PC-3 (cell line): ENCODE measurements at regions not wholly inside any gene's neighbourhood (a gene's known extent, or its start where the extent isn't known, plus 50 kb on each side); places are given as distances from the start of the nearest gene placed in this dataset.

Experiments
- ATAC-seq: fragments of 200-7000 bp; cut with Tn5 transposase; 2 replicates; pipeline ENCODE4 v1.9.1; 2020; ENCODE audit warnings: mild to moderate bottlenecking, moderate library complexity
- BruUV-seq: library from RNA; stranded (reverse); fragments of 400-500 nt; replicated peaks from 2 replicates; lab custom pipeline; 2021; lab: Mats Ljungman, UMichigan
- CTCF ChIA-PET: fragments of 300-600 bp; sonication (Branson Sonifier 250); formaldehyde crosslinking; loops from one replicate; lab custom pipeline; 2022; ENCODE audit warnings: antibody characterized with exemption; lab: Charles Lee
- POLR2A ChIA-PET: fragments of 300-600 bp; sonication (Branson Sonifier 250); formaldehyde crosslinking; loops from one replicate; lab custom pipeline; 2022; ENCODE audit warnings: antibody characterized with exemption; ENCODE audit not compliant: unreplicated experiment; lab: Charles Lee
- DNase-seq: peaks from one replicate; pipeline ENCODE4 v3.0.0-alpha.2; 2015
- H2AFZ ChIP-seq: fragments of 300-600 bp; sonication (generic); 2 replicates; pipeline ENCODE4 v1.6.0; 2016; ENCODE audit warnings: antibody characterized with exemption, low read length
- H3F3A ChIP-seq: fragments of 300-600 bp; sonication (generic); one replicate; pipeline ENCODE4 v1.6.0; 2017; ENCODE audit warnings: antibody characterized with exemption, low read length, control low read depth, mild to moderate bottlenecking; ENCODE audit not compliant: unreplicated experiment
- H3K27ac ChIP-seq: fragments of 300-600 bp; sonication (generic); 2 replicates; pipeline ENCODE4 v1.5.1; 2016; ENCODE audit warnings: mild to moderate bottlenecking, low read length
- H3K27me3 ChIP-seq: fragments of 300-600 bp; sonication (generic); 2 replicates; pipeline ENCODE4 v1.6.1; 2016; ENCODE audit warnings: low read length, mixed read lengths
- H3K36me3 ChIP-seq: fragments of 300-600 bp; sonication (generic); 2 replicates; pipeline ENCODE4 v1.6.1; 2016; ENCODE audit warnings: low read depth, mixed run types, low read length, mixed read lengths
- H3K4me1 ChIP-seq: fragments of 300-600 bp; sonication (generic); 2 replicates; pipeline ENCODE4 v1.5.1; 2016; ENCODE audit warnings: low read length; ENCODE audit not compliant: insufficient read depth
- H3K4me2 ChIP-seq: fragments of 300-600 bp; sonication (generic); 2 replicates; pipeline ENCODE4 v1.6.0; 2016; ENCODE audit warnings: low read length
- H3K4me3 ChIP-seq: fragments of 300-600 bp; sonication (generic); 2 replicates; pipeline ENCODE4 v1.5.1; 2016; ENCODE audit warnings: mild to moderate bottlenecking, low read length, mixed read lengths
- H3K79me2 ChIP-seq: fragments of 300-600 bp; sonication (generic); 2 replicates; pipeline ENCODE4 v1.6.1; 2017; ENCODE audit warnings: low read length, mixed read lengths
- H3K9ac ChIP-seq: fragments of 300-600 bp; sonication (generic); 2 replicates; pipeline ENCODE4 v1.6.0; 2016; ENCODE audit warnings: mild to moderate bottlenecking, low read length
- H3K9me2 ChIP-seq: fragments of 300-600 bp; sonication (generic); replicated peaks from 2 replicates; pipeline ENCODE4 v1.6.1; 2016; ENCODE audit warnings: mixed run types, low read length, mixed read lengths
- H3K9me3 ChIP-seq: fragments of 300-600 bp; sonication (generic); 2 replicates; pipeline ENCODE4 v1.6.1; 2016; ENCODE audit warnings: low read length, mixed read lengths
- H4K20me1 ChIP-seq: fragments of 300-600 bp; sonication (generic); 2 replicates; pipeline ENCODE4 v1.6.1; 2016; ENCODE audit warnings: low read length, mixed read lengths
- EZH2 ChIP-seq: fragments of 300-600 bp; sonication (generic); IDR thresholded peaks from one replicate; pipeline ENCODE4 v1.6.1; 2017; ENCODE audit warnings: antibody characterized with exemption, mild to moderate bottlenecking, low read length; ENCODE audit not compliant: unreplicated experiment
- EZH2phosphoT487 ChIP-seq: fragments of 300-600 bp; sonication (generic); IDR thresholded peaks from 2 replicates; pipeline ENCODE4 v1.6.1; 2018; ENCODE audit warnings: mild to moderate bottlenecking, antibody characterized with exemption, low read length, borderline replicate concordance
- intact Hi-C: fragments of 100-400 bp; cut with micrococcal nuclease; formaldehyde crosslinking; loops from 2 replicates; pipeline ENCODE4 v1.9.0; 2023
- TF ChIP-seq, protein P1 (sequence below): fragments of 300-600 bp; sonication (generic); conservative IDR thresholded peaks from 2 replicates; pipeline ENCODE4 v1.5.1; 2017; ENCODE audit warnings: antibody characterized with exemption, low read depth, mild to moderate bottlenecking, low read length

DNA sequence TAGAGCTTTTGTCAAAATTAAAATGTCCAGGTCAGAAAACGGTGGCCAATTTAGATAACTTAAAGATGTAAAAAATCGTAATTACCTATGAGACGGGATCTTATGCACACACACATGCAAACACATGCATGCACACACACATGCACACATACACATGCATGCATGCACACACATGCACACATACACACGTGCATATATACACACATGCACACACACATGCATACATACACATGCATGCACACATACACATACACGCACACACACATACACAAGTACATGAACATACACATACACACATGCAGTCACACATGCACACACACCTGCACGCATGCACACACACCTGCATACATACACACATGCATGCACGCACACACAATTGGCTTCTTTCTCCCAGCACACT, 362.0 kb downstream of the IRX1 start:
- POLR2A ChIA-PET: no interaction called here
- no peak overlapping the region for H3K27ac ChIP-seq
- no peak overlapping the region for H3K9ac ChIP-seq
- H3K79me2 ChIP-seq: no peaks in the 10 kb centered on the region
- no peak overlapping the region for H2AFZ ChIP-seq
- H3F3A ChIP-seq: no peaks in the 10 kb centered on the region
- H3K9me3 ChIP-seq: peaks cover 25% of the 10 kb centered on the region
- no peaks in the 10 kb centered on the region for H3K9me2 ChIP-seq
- no peak for ATAC-seq
- CTCF ChIA-PET: no interaction called here
- no peaks in the 10 kb centered on the region for H3K4me1 ChIP-seq
- intact Hi-C loops: no loop called here
- TF ChIP-seq, protein P1, sequence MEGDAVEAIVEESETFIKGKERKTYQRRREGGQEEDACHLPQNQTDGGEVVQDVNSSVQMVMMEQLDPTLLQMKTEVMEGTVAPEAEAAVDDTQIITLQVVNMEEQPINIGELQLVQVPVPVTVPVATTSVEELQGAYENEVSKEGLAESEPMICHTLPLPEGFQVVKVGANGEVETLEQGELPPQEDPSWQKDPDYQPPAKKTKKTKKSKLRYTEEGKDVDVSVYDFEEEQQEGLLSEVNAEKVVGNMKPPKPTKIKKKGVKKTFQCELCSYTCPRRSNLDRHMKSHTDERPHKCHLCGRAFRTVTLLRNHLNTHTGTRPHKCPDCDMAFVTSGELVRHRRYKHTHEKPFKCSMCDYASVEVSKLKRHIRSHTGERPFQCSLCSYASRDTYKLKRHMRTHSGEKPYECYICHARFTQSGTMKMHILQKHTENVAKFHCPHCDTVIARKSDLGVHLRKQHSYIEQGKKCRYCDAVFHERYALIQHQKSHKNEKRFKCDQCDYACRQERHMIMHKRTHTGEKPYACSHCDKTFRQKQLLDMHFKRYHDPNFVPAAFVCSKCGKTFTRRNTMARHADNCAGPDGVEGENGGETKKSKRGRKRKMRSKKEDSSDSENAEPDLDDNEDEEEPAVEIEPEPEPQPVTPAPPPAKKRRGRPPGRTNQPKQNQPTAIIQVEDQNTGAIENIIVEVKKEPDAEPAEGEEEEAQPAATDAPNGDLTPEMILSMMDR: no peak
- TF ChIP-seq EZH2phosphoT487 (no peak), EZH2 (no peak)
- H3K4me2 ChIP-seq: no peak overlapping the region
- BruUV-seq: no TSS peak
- H3K4me3 ChIP-seq: no peak overlapping the region
- H4K20me1 ChIP-seq: no peaks in the 10 kb centered on the region
- no peaks in the 10 kb centered on the region for H3K27me3 ChIP-seq
- DNase-seq: no peak
- no peaks in the 10 kb centered on the region for H3K36me3 ChIP-seq

DNA sequence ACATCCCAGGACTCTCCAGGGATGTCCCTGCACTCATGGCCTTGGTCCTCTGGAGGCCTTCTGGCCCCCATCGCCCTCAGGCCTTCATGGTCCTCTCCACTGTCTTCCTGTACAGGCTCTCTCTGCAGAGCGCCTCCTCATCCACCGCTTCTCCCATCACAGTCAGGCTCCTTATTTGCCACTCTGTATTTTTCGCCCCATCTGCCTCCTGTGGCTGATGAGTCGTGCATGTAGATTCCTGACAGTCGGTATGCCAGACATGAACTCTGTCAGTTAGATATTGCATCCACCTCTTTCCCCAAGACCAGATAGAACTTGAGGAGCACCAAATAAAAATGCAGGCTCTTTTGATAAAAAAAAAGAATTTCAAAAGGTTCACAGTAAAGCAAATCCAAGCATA, 362.8 kb downstream of the IRX1 start:
- BruUV-seq: no TSS peak
- DNase-seq: no peak

DNA sequence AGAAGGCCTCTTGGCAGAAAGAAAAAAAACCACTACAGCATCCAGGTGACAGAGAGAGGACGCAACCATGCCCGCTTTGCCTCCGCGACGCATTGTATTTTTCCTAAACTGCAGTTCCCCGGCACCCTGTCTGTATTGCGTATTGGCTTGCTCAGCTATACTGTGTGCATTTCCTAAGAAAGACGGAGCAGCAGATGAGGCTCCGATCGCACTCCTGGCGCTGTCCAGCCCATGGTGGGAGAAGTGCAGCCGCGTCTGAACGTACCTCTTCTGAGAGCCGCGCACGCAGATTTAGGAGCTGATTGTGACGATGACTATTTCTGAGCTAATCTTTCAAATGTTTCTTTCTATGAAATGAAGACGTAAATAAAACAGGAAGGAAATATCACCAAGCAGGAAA, 366.5 kb downstream of the IRX1 start:
- ATAC-seq (no peak), DNase-seq (no peak)
- Histone ChIP-seq H3K9me2 (no peaks in the 10 kb centered on the region), H3K79me2 (no peaks in the 10 kb centered on the region), H3K4me1 (no peaks in the 10 kb centered on the region), H3K4me3 (no peak overlapping the region), H3K9me3 (peaks cover 24% of the 10 kb centered on the region), H3K4me2 (no peak overlapping the region), H2AFZ (no peak overlapping the region), H3K9ac (no peak overlapping the region), H3K27me3 (no peaks in the 10 kb centered on the region), H3F3A (no peaks in the 10 kb centered on the region), H4K20me1 (no peaks in the 10 kb centered on the region), H3K27ac (no peak overlapping the region), H3K36me3 (no peaks in the 10 kb centered on the region)
- BruUV-seq: no TSS peak
- intact Hi-C loops: no loop called here
- TF ChIP-seq, protein P1: no peak
- TF ChIP-seq EZH2 (no peak), EZH2phosphoT487 (no peak)
- CTCF ChIA-PET: no interaction called here
- POLR2A ChIA-PET: no interaction called here

More for the DNA sequence above, 362.8 kb downstream of the IRX1 start:
- ChIA-PET POLR2A (no interaction called here), CTCF (no interaction called here)
- Histone ChIP-seq H3K27me3 (no peaks in the 10 kb centered on the region), H3K9me2 (no peaks in the 10 kb centered on the region), H3K36me3 (no peaks in the 10 kb centered on the region), H3K4me3 (no peak overlapping the region), H3K79me2 (no peaks in the 10 kb centered on the region), H3K4me1 (no peaks in the 10 kb centered on the region), H3K9ac (no peak overlapping the region), H3K9me3 (peaks cover 26% of the 10 kb centered on the region), H2AFZ (no peak overlapping the region), H3F3A (no peaks in the 10 kb centered on the region), H3K27ac (no peak overlapping the region), H3K4me2 (no peak overlapping the region), H4K20me1 (no peaks in the 10 kb centered on the region)
- ATAC-seq: no peak
- TF ChIP-seq EZH2 (no peak), EZH2phosphoT487 (no peak)
- TF ChIP-seq, protein P1: no peak
- intact Hi-C loops: no loop called here
